CD4-positive, alpha-beta T cell treated with Interleukin-6 at 100 ng/mL for 8 hours (primary cell): ENCODE measurements at regions not wholly inside any gene's neighbourhood (a gene's known extent, or its start where the extent isn't known, plus 50 kb on each side); places are given as distances from the start of the nearest gene placed in this dataset.

Experiments
- DNase-seq: peaks from one replicate; pipeline ENCODE4 v3.0.0-alpha.2; 2020; ENCODE audit warnings: mixed read lengths, low spot score

DNA sequence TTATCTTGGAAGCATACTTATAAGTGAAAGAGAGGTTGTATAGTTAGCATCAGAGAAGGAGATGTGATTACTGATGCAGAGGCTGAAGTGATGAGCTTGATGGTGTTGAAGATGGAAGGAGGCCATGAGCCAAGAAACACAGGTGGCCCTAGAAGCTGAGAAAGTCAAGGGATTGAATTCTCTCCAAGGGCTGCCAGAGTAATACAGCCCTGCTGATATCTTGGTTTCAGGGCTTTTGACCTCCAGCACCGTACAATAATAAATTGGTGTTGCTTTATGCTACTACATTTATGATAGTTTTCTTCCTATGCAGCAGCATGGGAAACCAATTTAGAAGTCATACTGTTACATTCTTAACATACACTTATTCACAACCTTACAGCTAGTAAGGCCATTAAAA is 1133.3 kb downstream of the AACS start:
- DNase-seq = no peak

DNA sequence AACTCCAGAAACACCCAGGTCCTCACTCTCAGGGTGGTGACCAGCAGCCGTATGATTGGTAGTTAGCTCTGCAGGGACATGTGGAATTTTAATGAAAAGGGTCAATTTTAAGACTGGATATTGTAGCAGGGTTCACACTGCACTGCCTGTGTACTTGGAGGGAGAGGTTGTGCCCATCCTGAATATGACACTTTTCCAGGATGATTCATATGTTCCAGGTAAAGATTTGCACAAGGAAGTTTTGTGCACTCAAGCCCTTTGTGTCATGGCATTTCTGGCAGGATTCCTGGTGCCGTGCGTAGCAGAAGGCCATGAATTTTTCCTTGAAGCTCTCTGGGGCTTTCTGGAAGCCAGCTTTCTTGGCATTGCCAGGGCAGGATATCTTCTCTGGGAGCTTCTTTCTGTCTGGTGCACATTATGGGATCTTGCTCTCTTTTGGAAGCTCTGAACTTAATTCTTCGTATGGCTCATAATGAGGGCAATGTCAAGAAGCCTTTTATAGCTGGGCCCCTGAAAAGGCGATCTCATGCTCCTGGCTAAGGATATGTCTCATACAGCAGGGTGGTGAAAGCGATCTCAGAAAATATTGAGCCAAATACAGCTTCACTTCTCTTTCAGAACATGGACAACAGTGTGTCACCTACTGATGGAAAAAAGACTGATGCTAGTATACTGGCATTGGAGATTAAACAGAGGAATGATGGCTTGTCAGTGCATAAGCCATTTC is 1133.9 kb downstream of the AACS start:
- DNase-seq = no peak

DNA sequence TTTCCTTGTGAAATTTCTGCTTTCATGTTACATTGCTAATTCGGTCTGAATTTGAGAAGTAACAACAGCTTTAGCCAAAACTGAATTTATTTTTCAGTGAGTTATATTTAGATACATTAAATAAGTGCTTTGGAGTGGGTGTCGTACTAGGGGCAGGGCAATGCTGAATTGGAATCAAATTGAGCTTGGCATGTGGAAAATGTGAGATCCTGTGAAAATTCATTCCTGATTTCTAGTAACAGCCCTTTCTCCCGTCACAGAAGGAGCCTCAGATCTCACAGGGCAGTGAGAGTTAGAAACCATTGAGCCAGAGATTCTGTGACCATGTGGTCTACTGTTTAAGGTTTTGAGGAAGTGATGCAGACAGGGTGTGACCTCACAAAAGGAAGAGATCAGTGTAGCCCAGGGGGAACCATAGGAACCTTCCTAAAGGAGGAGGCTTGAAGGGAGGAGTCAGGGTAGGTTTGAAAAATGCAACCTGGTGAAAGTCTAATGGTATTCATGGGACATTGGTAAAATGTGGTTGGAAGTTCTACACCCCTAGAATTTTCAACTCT is 1136.8 kb downstream of the AACS start:
- DNase-seq = no peak

DNA sequence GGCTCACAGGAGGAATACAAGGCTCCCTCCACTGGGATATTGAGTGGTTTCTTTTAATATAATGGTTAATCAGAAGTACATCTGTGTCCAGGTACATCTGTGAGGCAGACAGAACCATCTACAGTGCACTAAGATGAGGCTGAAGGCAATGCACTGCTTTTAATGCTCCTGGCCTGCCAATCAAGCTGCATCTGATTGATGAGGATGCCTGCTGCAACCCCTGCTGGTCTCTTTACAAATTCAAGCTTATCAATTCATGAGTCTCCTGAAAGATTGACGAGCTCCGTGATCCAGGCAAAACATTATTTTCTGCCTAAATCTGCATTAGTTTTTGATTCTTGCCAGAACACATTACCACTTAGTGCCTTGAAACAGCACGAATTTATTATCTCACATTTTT is 1139.1 kb downstream of the AACS start:
- DNase-seq = no peak

DNA sequence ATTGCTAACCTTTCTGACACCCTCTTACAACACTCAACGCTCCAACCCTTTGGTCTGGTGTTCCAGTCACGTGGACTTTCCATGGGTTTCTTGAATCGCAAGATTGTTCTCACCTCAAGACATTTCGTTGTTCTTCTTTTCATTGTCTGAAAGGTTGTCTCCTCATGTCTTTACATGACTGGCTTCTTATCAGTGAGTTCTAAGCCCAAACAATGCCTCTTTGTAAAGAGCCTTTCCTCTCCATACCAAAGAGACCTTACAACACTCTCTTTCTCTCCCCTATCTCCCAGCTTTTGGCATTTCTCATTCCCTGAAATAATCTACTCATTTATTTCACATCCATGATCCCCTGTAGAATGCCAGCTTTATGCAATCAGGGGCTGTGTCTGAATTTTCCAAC is 1144.8 kb downstream of the AACS start:
- DNase-seq = no peak

DNA sequence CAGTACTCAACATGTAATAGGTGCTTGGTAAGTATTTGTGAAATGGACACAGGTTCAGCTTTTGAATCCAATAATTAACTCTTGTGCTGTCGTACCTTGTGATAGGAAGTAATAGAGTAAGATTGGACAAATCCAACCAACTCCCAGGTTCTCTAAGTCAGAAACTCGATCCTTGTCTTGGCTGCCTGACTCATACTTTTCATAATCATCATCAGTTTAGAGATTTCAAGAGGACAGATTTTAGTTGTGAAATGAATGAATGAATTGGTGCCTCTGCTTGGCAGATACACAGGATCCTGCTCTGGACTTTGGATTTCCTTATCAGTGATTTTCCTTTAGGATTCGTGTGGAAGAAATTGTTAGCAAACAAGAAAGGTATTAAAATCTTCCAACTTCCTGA is 1145.2 kb downstream of the AACS start:
- no peak for DNase-seq

DNA sequence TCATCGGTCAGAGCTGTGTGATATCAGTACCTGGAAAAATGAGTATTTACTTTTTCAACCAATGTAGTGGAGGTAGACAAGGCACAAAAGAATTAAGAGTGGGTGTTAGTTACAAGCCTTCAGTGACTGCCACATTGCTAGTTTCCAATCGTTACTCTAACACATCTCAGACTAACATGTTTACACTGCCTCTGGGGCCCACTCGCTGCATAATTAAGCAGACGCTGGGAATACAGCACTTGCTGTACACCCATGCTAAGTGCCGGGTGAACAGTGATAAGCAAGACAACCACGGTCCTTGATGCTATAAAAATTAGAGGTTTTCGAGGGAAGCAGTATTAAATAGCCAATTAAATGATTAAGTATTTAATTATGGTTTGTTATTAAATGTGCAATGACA is 1147.6 kb downstream of the AACS start:
- DNase-seq = no peak

DNA sequence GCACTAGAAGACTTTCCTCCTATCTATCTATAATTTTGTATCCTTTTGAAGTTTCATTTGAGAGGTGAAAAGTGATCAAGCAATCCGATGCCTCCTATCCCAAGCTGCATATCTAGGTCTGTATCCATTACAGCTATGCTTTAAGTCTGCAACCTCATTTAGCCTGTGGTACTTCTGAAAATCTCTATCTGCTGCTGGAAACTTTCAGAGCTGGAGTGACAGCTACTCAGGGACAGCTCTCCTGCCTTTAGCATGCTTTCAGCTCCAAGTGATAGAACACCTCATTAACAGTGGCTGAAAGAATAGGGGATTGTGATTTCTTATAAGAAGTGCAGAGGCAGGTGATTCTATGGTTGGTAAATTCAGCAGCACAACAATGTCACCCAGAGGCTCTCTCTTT is 1153.5 kb downstream of the AACS start:
- no peak for DNase-seq

DNA sequence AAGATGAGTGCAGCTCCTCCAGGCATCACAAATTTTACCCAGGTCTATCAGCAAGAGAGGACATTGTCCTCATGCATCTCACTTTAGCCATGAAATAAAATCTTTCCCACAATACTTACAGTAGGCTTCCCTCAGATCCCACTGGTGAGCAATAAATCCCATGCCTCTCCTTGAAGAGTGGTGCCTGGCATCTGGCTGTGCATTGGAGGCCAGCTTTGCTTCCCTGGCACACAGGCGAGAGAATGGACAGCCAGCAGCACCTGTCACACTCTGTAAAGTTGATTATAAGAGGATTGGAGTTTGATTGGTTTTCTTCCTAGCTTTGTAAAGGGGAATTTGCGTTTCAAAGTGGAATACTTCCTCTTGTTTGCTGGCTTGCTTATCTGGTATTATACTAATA is 1153.9 kb downstream of the AACS start:
- DNase-seq = no peak

DNA sequence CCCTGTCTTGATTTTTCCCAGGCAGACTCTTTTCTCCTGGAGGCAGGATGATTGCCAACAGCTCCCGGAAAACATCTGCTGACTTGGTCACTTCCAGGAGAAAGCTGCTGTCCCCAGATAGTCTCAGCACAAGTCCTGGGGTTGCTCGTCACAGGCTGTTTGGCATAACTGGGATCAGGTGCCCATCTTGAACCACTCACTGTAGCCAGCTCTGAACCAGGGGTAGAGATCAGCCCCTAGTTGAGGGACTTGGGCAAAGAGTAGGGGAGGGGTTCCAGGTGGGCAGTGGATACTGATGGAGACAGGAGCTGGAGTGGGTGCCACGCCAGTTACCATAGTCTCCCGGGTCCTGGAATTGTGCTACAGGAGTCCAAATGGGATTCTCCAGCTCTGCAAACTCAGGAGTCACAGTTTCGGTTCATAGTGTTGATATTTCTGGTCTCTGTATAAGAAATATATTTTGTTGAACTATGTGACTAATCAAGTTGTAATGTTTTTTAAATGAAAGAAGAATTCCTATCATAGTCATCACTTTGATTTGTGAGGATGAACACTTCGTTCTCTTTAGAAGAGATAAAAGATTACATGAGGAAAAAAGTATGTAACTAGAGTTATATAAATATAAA is 1154.5 kb downstream of the AACS start:
- DNase-seq = no peak

DNA sequence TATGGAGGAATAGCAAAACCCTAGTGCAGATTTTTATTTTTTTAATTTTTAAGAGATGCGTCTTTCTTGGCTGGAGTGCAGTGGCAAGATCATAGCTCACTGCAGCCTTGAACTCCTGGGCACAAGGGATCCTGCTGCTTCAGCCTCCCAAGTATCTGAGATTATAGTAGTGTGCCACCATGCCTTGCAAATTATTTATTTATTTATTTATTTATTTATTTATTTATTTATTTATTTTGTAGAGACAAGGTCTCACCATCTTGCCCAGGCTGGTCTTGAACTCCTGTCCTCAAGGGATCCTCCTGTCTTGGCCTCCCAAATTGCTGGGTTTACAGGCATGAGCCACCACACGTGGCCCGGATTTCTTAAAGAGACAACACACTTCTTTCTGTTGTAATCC is 1158.8 kb downstream of the AACS start:
- no peak for DNase-seq

DNA sequence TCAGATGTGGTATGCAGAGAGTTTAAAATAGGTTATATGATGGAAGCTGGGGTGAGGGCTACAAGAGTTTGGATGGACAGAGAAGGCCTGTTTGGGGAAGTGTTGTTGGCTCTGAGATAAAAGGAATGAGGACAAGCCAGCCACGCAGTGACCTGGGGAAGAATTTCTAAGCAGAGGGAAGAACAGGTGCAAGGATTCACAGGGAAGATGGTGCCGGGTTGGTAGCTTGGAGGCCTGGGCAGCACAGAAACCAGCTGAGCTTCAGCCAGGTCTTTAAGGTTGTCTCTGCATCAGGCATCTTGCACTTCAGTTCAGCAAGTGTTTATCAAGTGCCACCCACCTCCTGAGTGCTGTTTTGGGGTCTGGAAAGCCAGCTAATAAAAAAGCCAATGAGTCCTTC is 1163.7 kb downstream of the AACS start:
- DNase-seq = no peak

DNA sequence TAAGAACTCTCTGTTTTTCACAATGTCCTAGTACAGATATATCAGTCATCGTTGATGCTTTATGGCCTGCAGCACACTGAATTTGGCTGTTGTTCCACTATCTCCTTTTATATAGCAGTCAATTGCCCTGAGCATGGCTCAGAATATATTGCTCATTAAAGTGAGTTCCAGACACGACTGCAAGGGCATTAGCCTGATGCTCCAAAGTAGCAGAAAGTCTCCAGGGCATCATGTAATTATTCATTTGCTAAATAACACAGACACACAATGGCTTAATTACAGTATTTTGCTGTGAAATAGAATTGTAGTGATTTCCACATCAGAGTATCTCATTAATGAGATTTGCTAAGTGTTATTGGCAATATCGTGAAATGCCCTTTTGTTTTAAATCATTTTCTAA is 1167.5 kb downstream of the AACS start:
- no peak for DNase-seq

DNA sequence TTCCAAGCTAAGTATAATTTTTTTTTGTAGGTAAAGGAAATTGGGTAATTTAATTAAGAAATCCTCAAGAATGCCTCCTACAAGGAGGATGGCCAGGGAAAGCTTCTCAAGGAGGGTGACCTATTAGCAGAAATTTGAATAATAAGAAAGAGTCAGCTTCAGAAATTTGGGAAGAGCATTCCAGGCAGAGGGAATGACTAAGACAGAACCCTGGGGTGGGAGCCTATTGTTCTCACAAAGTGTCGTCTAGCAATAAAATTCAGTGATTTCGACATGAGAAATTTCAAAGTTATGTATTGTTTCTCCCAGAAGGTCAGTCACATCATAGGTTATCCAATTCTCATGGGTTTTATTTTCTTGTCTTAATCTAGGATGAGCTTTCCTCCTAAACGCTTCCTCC is 1168.4 kb downstream of the AACS start:
- DNase-seq = no peak

DNA sequence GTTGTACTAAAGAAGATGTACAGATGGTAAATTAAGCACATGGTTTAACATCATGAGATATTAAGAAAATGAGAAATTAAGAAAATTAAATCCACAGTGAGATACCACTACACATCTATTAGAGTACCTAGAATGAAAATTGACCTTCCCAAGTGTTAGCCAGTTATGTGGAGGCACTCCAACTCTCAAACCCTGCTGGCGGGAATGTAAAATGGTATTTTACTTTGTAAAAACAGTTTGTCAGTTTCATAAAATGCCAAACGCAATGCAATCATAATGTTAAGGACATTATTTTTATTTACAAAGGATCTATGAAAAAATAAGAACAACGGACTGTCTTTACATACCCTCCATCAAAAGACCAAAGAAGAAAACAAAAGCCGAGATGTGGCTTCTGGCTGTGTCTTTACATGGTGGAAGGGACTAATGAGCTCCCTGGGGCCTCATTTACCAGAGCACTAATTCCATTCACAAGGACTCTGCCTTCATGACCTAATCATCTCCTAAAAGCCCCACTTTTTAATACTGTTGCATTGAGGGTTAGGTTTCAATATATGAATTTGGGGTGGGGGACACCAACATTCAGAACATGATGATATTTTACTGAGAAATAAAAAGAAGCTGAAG is 1178.7 kb downstream of the AACS start:
- DNase-seq = no peak

DNA sequence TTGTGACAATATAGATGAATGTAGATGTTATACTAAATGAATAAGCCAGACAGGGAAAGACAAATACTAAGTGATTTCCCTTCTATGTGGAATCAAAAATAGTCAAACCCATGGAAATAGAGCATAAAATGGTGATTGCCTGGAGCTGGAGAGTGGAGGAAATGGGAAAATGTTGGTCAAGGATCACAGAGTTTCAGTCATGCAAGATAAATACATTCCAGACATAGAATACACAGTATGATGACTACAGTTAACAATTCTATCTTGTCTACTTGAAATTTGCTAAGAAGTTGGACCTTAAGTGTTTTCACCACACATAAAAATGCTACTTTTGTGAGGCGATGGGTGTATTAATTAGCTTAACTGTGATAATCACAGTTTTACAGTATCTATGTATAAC is 1182.7 kb downstream of the AACS start:
- DNase-seq = no peak

DNA sequence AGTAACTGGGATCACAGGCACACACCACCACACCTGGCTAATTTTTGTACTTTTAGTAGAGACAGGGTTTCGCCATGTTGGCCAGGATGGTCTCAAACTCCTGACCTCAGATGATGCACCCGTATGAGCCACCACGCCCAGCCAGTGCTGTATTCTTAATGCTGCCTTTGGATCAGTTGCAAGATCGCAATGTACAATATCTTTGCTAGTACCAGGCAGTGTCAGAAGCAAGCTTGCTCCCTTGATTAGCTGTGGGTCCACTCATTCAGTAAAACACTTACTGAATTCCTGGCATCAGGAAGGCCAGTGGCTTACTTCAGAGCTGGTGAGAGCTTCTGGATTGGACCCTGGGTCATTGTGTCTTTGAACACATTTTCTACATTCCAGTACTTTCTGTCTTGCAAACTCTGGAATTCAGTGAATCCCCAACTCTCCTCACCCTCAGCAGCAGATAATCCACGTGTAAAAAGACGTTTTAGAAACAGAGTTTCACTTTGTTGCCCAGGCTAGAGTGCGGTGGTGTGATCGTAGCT is 1183.7 kb downstream of the AACS start:
- DNase-seq = no peak

DNA sequence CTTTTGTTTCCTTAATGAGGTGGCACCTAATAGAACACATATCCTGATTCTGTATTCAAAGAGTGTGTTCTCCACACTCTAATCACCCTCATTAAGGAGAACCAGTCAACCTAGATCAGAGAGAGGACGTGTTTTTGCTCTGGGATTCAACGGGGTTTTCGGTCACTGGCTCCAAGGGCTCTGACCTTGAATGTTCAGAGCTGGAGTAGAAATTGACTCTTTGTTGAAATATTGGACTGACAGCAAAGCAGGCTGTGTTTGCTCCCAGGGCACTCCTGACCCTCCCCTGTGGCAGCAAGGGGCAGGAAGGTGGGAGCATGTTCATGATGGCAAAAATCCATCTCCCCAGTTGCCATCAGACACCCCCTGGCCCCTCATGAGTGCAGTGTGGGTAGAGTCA is 1193.0 kb downstream of the AACS start:
- no peak for DNase-seq

DNA sequence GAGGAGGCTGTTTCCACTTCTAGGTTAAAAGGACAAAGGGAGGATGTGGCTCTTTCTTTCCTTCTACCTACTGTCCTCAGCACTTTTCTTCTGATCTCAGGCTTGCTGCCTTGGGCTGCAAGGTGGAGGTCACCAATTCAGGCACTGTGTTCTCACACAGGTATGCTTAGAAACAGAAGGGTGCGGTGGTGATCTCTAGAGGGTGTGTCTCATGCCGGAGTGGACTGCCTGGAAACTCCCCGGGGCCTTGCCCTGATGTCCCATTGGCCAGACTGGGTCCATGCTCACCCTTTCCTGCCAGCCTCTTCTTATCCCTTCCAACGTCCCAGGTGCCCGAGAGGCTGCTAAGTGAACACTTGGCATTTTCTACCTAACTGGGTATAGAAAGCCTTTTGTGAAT is 1197.6 kb downstream of the AACS start:
- DNase-seq = no peak

DNA sequence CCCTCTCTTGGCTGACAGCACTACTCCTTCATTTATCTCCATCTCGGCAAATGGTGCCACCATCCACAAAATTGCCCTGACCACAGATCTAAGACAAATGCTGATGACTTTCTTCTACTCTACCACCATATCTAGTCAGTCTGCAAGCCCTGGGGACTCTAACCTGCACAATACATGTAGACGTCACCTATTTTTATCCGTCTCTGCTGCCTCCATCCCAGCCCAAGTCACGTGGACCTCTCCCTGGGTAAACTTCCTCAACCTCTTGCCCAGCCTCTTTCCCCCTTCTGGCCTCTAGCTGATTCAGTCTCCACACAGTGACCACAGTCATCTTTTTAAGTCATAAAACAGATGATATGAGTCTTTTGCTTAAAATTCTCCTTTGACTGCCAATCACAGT is 1203.0 kb downstream of the AACS start:
- DNase-seq = no peak

DNA sequence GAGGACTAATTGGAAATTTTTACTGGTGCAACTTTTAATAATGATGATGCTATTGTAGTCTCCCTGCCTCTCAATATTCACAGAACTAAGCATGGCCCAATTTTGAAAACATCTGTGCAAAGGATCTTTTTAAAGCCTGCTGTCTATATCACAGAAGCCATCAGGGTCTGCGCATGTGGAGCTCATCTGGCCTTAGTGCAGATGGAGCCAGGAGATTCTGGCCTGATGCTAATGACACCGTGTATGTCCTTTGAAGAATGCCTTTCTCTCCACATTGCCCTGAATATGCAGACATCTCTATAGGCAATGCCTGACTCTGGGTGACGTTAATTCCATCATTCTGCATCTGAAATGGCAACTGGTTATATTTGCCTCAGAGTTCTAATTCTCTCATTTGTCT is 1205.9 kb downstream of the AACS start:
- DNase-seq = no peak

DNA sequence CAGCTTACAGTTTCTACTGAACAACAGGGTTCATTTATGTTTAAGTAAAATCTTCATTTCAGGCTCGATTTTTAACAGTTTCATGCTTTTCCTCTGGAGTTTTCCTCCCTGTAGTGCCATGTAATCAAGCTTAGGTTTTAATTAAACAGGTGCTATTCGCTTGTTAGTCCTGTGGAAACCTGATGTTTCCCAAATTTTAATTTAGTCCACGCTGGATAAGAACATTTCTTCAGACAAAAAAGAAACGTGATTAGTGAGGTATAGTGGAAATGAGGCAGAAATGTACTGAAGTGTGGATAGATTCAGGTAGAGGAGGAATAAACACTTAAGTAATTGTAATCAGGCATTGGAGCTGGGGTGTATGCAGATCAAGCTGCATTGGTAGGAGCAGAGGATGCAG is 1217.5 kb downstream of the AACS start:
- DNase-seq = no peak

DNA sequence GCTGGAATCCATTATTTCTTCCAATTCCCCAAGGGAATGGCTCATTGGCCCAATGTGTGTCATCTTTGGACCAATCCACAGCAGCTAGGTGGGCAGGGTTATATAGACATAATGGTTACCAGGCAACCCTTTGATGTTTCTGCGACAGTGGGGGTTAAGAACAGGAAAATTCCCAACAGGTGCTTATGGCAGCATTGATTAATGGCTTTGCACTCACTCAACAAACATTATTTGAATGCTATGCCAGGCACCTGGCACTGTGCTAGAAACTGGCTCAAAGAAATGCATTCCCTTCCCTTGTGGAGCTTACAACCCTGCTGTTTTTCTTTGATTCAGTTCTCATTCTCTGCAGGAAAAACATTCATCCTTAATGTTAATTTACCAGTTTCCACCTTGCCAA is 1221.0 kb downstream of the AACS start:
- no peak for DNase-seq
